HFFc6 (cell line): ENCODE measurements at regions not wholly inside any gene's neighbourhood (a gene's known extent, or its start where the extent isn't known, plus 50 kb on each side); places are given as distances from the start of the nearest gene placed in this dataset.

ENCODE experiments used
- DNase-seq: peaks from one replicate; pipeline ENCODE4 v3.0.0-alpha.2; 2018
- H3K27ac Mint-ChIP-seq: 2 replicates; pipeline ENCODE4 v1.8.0; 2020; ENCODE audit warnings: mild to moderate bottlenecking, mixed read lengths
- H3K27me3 Mint-ChIP-seq: 2 replicates; pipeline ENCODE4 v1.8.0; 2021; ENCODE audit warnings: mild to moderate bottlenecking, moderate library complexity, mixed read lengths; ENCODE audit not compliant: insufficient read depth
- H3K36me3 Mint-ChIP-seq: 2 replicates; pipeline ENCODE4 v1.8.0; 2021; ENCODE audit warnings: low read depth, mixed read lengths
- H3K4me1 Mint-ChIP-seq: 2 replicates; pipeline ENCODE4 v1.8.0; 2020; ENCODE audit warnings: low read depth, mixed read lengths
- H3K4me3 Mint-ChIP-seq: 2 replicates; pipeline ENCODE4 v1.8.0; 2020; ENCODE audit warnings: mild to moderate bottlenecking, moderate library complexity, mixed read lengths
- H3K9me3 Mint-ChIP-seq: 2 replicates; pipeline ENCODE4 v1.8.0; 2020; ENCODE audit warnings: mild to moderate bottlenecking, mixed read lengths
- CTCF ChIP-seq: fragments of 200-600 bp; sonication (generic); IDR thresholded peaks from 2 replicates; pipeline ENCODE4 v1.5.0; 2021; ENCODE audit warnings: antibody characterized with exemption, mild to moderate bottlenecking

- Mint-ChIP-seq H3K36me3 (no peaks in the 10 kb centered on the region), H3K9me3 (no peaks in the 10 kb centered on the region; the same call in 1 of the 2 replicates), H3K27me3 (peaks cover 13% of the 10 kb centered on the region), H3K4me1 (no peaks in the 10 kb centered on the region), H3K27ac (no peak overlapping the region), H3K4me3 (no peak overlapping the region)
- no peak for TF ChIP-seq CTCF
- no peak for DNase-seq
Measured at GRCh38 chr9:107816561-107817021, 327.0 kb upstream of the KLF4 start.

GRCh38 chr9:107815782-107816560 lies 326.4 kb upstream of the KLF4 start:
- Mint-ChIP-seq H3K9me3 (no peaks in the 10 kb centered on the region; the same call in 1 of the 2 replicates), H3K4me3 (no peak overlapping the region), H3K27ac (no peak overlapping the region), H3K4me1 (no peaks in the 10 kb centered on the region), H3K36me3 (no peaks in the 10 kb centered on the region), H3K27me3 (peaks cover 10% of the 10 kb centered on the region; the same call in 1 of the 2 replicates)
- no peak for TF ChIP-seq CTCF
- DNase-seq: no peak

DNA sequence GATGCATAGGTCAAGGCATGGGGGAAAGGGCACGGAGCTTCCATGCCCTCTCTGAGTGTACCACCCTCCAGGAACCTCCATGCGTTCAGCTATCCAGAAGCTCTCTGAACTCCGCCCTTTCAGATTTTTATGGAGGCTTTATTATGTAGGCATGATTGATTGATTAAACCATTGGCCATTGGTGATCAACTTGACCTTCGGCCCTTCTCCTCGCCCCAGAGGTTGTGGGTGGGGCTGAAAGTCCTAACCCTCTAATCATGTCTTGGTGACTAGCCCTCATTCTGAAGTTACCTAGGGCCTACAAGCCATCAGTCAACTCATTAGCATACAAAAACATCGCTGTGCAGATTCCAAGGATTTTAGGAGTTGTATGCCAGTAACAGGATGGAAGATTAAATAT lies 323.7 kb upstream of the KLF4 start:
- H3K4me3 Mint-ChIP-seq: no peak overlapping the region

GRCh38 chr9:107810461-107810961 lies 320.9 kb upstream of the KLF4 start:
- Mint-ChIP-seq H3K27ac (no peak overlapping the region), H3K27me3 (peaks cover 14% of the 10 kb centered on the region), H3K4me3 (no peak overlapping the region), H3K4me1 (no peaks in the 10 kb centered on the region), H3K9me3 (no peaks in the 10 kb centered on the region), H3K36me3 (no peaks in the 10 kb centered on the region)
- no peak for TF ChIP-seq CTCF
- no peak for DNase-seq

More for the DNA sequence above, 323.7 kb upstream of the KLF4 start:
- Mint-ChIP-seq H3K27me3 (peaks cover 14% of the 10 kb centered on the region), H3K36me3 (no peaks in the 10 kb centered on the region), H3K27ac (no peak overlapping the region), H3K4me1 (no peaks in the 10 kb centered on the region), H3K9me3 (no peaks in the 10 kb centered on the region; the same call in 1 of the 2 replicates)
- no peak for DNase-seq
- no peak for TF ChIP-seq CTCF

- no peak overlapping the region for H3K4me3 Mint-ChIP-seq
- TF ChIP-seq CTCF: no peak
- peaks cover 14% of the 10 kb centered on the region for H3K27me3 Mint-ChIP-seq
- H3K36me3 Mint-ChIP-seq: no peaks in the 10 kb centered on the region
- no peaks in the 10 kb centered on the region for H3K4me1 Mint-ChIP-seq
- no peaks in the 10 kb centered on the region for H3K9me3 Mint-ChIP-seq
- H3K27ac Mint-ChIP-seq: no peak overlapping the region
- no peak for DNase-seq
Measured at GRCh38 chr9:107809871-107810460, 320.4 kb upstream of the KLF4 start.
